HepG2 (cell line): ENCODE measurements at regions not wholly inside any gene's neighbourhood (a gene's known extent, or its start where the extent isn't known, plus 50 kb on each side); places are given as distances from the start of the nearest gene placed in this dataset.

Source experiments
- ATAC-seq: fragments of 200-7000 bp; cut with Tn5 transposase; 3 replicates; pipeline ENCODE4 v1.9.1; 2020; ENCODE audit warnings: mild to moderate bottlenecking, moderate library complexity
- BruUV-seq: library from RNA; stranded (reverse); fragments of 400-500 nt; replicated peaks from 2 replicates; lab custom pipeline; 2021; lab: Mats Ljungman, UMichigan
- CTCF ChIA-PET: fragments of 300-600 bp; formaldehyde crosslinking; extraction: SDS; loops from one replicate; lab custom pipeline; 2021; ENCODE audit warnings: low total read pairs, inconsistent platforms, low intra/inter-chr PET ratio; lab: Yijun Ruan, JAX
- POLR2A ChIA-PET: fragments of 350-600 bp; sonication (Branson Sonifier 250); formaldehyde crosslinking; loops from one replicate; lab custom pipeline; 2020; ENCODE audit warnings: antibody characterized with exemption, inconsistent platforms; lab: Yijun Ruan, JAX
- DNase-seq: peaks from one replicate; pipeline ENCODE4 v3.0.0-alpha.2; 2015; ENCODE audit warnings: low spot score
- FAIRE-seq: peaks from 3 replicates; lab custom pipeline; 2011; peaks lifted over from hg19 to GRCh38; lab: Jason Lieb, UNC
- H2AFZ ChIP-seq: one replicate; pipeline ENCODE4 v1.6.1; 2011; ENCODE audit warnings: low read length, inconsistent platforms
- H3K27ac ChIP-seq: fragments of 300-600 bp; 3 replicates; pipeline ENCODE4 v1.8.0; 2011; ENCODE audit warnings: mixed run types, mild to moderate bottlenecking, mixed read lengths, low read length, inconsistent platforms; ENCODE audit not compliant: insufficient read depth; ENCODE audit errors: extremely low read length
- H3K27me3 ChIP-seq, 2 experiments: fragments of 200-600 bp in 1 of 2; 2 replicates in 1 of 2; 3 replicates in 1 of 2; pipeline versions ENCODE4 v1.6.0 to v1.8.0; 2011; ENCODE audit warnings: low read length in 2 of 2, mild to moderate bottlenecking in 2 of 2, moderate library complexity in 2 of 2, inconsistent platforms in 1 of 2; ENCODE audit not compliant: insufficient read depth in 2 of 2, control insufficient read depth in 1 of 2
- H3K36me3 ChIP-seq, 2 experiments: fragments of 200-600 bp in 1 of 2; replicated peaks in 1 of 2; 2 replicates in 1 of 2; 3 replicates in 1 of 2; pipeline versions ENCODE4 v1.5.1 to v1.8.0; 2011; ENCODE audit warnings: low read length in 2 of 2, inconsistent platforms in 1 of 2; ENCODE audit not compliant: insufficient read depth in 2 of 2, control insufficient read depth in 1 of 2
- H3K4me1 ChIP-seq: 2 replicates; pipeline ENCODE4 v1.5.1; 2012; ENCODE audit warnings: low read length, inconsistent platforms; ENCODE audit not compliant: insufficient read depth
- H3K4me2 ChIP-seq: 2 replicates; pipeline ENCODE4 v1.6.0; 2011; ENCODE audit warnings: low read depth, low read length, inconsistent platforms
- H3K4me3 ChIP-seq, 3 experiments: fragments of 200-600 bp in 1 of 3; sonication (generic), shearing (Covaris generic) in 1 of 3; replicated peaks in 1 of 3; 2 replicates each; pipeline ENCODE4 v1.5.1; 2011 to 2016; ENCODE audit warnings: low read length in 3 of 3, inconsistent platforms in 2 of 3, low read depth in 2 of 3, mild to moderate bottlenecking in 2 of 3, control low read depth in 1 of 3, mixed read lengths in 1 of 3; ENCODE audit not compliant: insufficient read depth in 1 of 3
- H3K79me2 ChIP-seq: one replicate; pipeline ENCODE4 v1.6.1; 2011; ENCODE audit warnings: low read length, inconsistent platforms; ENCODE audit not compliant: insufficient read depth
- H3K9ac ChIP-seq: 2 replicates; pipeline ENCODE4 v1.6.0; 2011; ENCODE audit warnings: mild to moderate bottlenecking, low read depth, low read length, inconsistent platforms; ENCODE audit not compliant: insufficient read depth
- H3K9me3 ChIP-seq: 2 replicates; pipeline ENCODE4 v1.5.1; 2012; ENCODE audit warnings: mild to moderate bottlenecking, low read length
- H4K20me1 ChIP-seq: 2 replicates; pipeline ENCODE4 v1.6.0; 2011; ENCODE audit warnings: inconsistent platforms, mild to moderate bottlenecking, low read length, moderate library complexity; ENCODE audit not compliant: insufficient read depth
- DMAP1 ChIP-seq: IDR thresholded peaks from 2 replicates; pipeline ENCODE4 v1.6.1; 2016
- GATAD1 ChIP-seq: IDR thresholded peaks from 2 replicates; pipeline ENCODE4 v1.6.1; 2016; ENCODE audit warnings: missing genetic modification reagents, missing compliant biosample characterization
- NFATC3 ChIP-seq: sonication (generic); formaldehyde crosslinking; IDR thresholded peaks from 2 replicates; pipeline ENCODE4 v1.5.1; 2020; ENCODE audit warnings: mild to moderate bottlenecking, missing genetic modification reagents
- RFX1 ChIP-seq: fragments of 450-650 bp; IDR thresholded peaks from 2 replicates; pipeline ENCODE4 v1.6.1; 2017
- RXRB ChIP-seq: IDR thresholded peaks from 2 replicates; pipeline ENCODE4 v1.6.1; 2016; ENCODE audit warnings: borderline replicate concordance, missing genetic modification reagents, missing compliant biosample characterization
- TBP ChIP-seq: sonication (generic); formaldehyde crosslinking; IDR thresholded peaks from 2 replicates; pipeline ENCODE4 v1.5.0; 2020; ENCODE audit warnings: missing genetic modification reagents
- XBP1 ChIP-seq: sonication (generic); formaldehyde crosslinking; IDR thresholded peaks from 2 replicates; pipeline ENCODE4 v1.5.0; 2020; ENCODE audit warnings: missing genetic modification reagents
- ZFP41 ChIP-seq: sonication (generic); formaldehyde crosslinking; IDR thresholded peaks from 2 replicates; pipeline ENCODE4 v1.4.0; 2020; ENCODE audit warnings: mild to moderate bottlenecking, missing genetic modification reagents, borderline replicate concordance
- ZFX ChIP-seq: sonication (generic); formaldehyde crosslinking; IDR thresholded peaks from 2 replicates; pipeline ENCODE4 v1.4.0; 2020; ENCODE audit warnings: mild to moderate bottlenecking, low read depth, missing genetic modification reagents, moderate library complexity
- ZMYM2 ChIP-seq: sonication (generic); formaldehyde crosslinking; IDR thresholded peaks from 2 replicates; pipeline ENCODE4 v1.8.0; 2022; ENCODE audit warnings: mild to moderate bottlenecking, missing genetic modification reagents
- ZNF138 ChIP-seq: sonication (generic); formaldehyde crosslinking; IDR thresholded peaks from 2 replicates; pipeline ENCODE4 v1.5.0; 2020; ENCODE audit warnings: mild to moderate bottlenecking, low read depth, missing genetic modification reagents
- ZNF878 ChIP-seq: sonication (generic); formaldehyde crosslinking; IDR thresholded peaks from 2 replicates; pipeline ENCODE4 v1.8.1; 2023; ENCODE audit warnings: mild to moderate bottlenecking, missing genetic modification reagents, moderate library complexity
- in situ Hi-C: cut with HindIII; loops from 2 replicates; pipeline ENCODE4 v1.10.0; 2017; ENCODE audit warnings: low pct_unique_long_range_greater_than_20kb; ENCODE audit not compliant: extremely low pct_ligation_motif_present
- intact Hi-C: fragments of 100-400 bp; cut with micrococcal nuclease; formaldehyde crosslinking; loops from one replicate; pipeline ENCODE4 v1.10.0; 2022; ENCODE audit not compliant: unreplicated experiment
- TF ChIP-seq, protein P1 (sequence below): sonication (generic); formaldehyde crosslinking; IDR thresholded peaks from 2 replicates; pipeline ENCODE4 v1.5.0; 2020; ENCODE audit warnings: mild to moderate bottlenecking, missing genetic modification reagents
- TF ChIP-seq, protein P2 (sequence below): IDR thresholded peaks from 2 replicates; pipeline ENCODE4 v1.6.1; 2018; ENCODE audit warnings: missing genetic modification reagents, mild to moderate bottlenecking, missing compliant biosample characterization

DNA sequence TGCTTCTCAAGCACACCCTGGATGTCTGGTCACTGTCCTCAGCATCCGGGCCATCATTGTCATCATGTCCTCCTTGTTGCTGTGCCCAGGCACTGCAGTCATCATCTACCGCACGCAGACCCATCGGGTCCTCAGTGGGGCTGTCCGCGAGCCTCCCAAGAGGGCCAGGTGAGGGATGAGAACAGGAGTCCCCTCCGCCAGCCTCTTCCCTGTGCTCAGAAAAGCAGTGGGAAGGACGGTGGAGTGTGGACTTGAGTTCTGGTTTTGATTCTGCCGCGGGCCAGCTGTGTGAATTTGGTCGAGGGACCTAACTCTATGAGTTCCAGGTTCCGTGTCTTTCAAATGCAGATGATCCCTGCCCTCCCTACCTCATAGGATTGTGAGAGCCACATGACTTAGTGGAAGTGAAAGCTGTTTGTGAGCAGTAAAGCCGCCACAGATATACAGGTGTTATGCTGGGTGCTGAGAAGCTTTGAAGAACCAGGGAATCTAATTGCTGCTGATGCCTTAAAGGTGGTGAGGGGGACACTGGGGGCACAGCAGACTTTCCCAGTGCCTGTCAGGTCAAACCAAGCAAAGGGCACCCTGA is 122.9 kb upstream of the RAP1B start (continued):
- TF ChIP-seq, protein P1, sequence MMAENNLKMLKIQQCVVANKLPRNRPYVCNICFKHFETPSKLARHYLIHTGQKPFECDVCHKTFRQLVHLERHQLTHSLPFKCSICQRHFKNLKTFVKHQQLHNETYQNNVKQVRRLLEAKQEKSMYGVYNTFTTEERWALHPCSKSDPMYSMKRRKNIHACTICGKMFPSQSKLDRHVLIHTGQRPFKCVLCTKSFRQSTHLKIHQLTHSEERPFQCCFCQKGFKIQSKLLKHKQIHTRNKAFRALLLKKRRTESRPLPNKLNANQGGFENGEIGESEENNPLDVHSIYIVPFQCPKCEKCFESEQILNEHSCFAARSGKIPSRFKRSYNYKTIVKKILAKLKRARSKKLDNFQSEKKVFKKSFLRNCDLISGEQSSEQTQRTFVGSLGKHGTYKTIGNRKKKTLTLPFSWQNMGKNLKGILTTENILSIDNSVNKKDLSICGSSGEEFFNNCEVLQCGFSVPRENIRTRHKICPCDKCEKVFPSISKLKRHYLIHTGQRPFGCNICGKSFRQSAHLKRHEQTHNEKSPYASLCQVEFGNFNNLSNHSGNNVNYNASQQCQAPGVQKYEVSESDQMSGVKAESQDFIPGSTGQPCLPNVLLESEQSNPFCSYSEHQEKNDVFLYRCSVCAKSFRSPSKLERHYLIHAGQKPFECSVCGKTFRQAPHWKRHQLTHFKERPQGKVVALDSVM (CRISPR knock-in tag) = no peak
- no peak for TF ChIP-seq TBP (CRISPR knock-in tag)

DNA sequence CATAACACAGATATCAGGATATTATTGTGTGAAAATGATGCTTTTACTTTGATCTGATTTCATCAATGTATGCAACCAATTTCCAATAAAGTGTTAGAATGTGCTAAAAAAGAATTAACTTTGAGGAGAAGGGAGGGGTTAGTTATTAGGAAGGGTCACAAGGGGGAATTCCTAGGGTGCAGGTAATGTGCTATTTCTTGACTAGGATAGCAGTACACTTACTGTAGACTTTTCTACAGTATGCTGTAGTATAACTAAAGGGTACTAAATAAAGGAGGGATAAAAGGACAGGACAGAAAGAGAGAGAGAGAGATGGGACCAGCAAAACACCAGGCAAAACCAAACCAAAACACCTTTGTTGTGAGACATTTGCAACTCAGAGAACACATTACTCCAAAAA is 121.4 kb upstream of the RAP1B start:
- H3K9me3 ChIP-seq = no peaks in the 10 kb centered on the region
- CTCF ChIA-PET = no interaction called here
- DNase-seq (no peak), ATAC-seq (no peak), FAIRE-seq (no peak)
- no TSS peak for BruUV-seq
- H3K27me3 ChIP-seq = no peaks in the 10 kb centered on the region
- H3K4me2 ChIP-seq = no peak overlapping the region
- no peak overlapping the region for H3K9ac ChIP-seq
- H3K27ac ChIP-seq = no peak overlapping the region
- H3K36me3 ChIP-seq = no peaks in the 10 kb centered on the region
- POLR2A ChIA-PET = no interaction called here
- H2AFZ ChIP-seq = no peak overlapping the region
- H3K4me1 ChIP-seq = no peaks in the 10 kb centered on the region
- H4K20me1 ChIP-seq = no peaks in the 10 kb centered on the region
- TF ChIP-seq ZMYM2 (no peak), ZNF878 (no peak), ZFX (CRISPR knock-in tag) (no peak), ZFP41 (CRISPR knock-in tag) (no peak), GATAD1 (CRISPR knock-in tag) (no peak), NFATC3 (CRISPR knock-in tag) (no peak), RFX1 (no peak), XBP1 (CRISPR knock-in tag) (no peak), RXRB (CRISPR knock-in tag) (no peak), ZNF138 (CRISPR knock-in tag) (no peak), DMAP1 (no peak)
- TF ChIP-seq, protein P2, sequence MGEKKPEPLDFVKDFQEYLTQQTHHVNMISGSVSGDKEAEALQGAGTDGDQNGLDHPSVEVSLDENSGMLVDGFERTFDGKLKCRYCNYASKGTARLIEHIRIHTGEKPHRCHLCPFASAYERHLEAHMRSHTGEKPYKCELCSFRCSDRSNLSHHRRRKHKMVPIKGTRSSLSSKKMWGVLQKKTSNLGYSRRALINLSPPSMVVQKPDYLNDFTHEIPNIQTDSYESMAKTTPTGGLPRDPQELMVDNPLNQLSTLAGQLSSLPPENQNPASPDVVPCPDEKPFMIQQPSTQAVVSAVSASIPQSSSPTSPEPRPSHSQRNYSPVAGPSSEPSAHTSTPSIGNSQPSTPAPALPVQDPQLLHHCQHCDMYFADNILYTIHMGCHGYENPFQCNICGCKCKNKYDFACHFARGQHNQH (CRISPR knock-in tag) = no peak
- no peaks in the 10 kb centered on the region for H3K79me2 ChIP-seq
- no peak overlapping the region for H3K4me3 ChIP-seq
- in situ Hi-C loops (no loop called here), intact Hi-C loops (no loop called here)
